Stimulated activated CD8-positive, alpha-beta memory T cell treated with anti-CD3 and anti-CD28 coated beads, Interleukin-15, amount 100 ng/mL, for 24 hours (primary cell): ENCODE measurements at regions not wholly inside any gene's neighbourhood (a gene's known extent, or its start where the extent isn't known, plus 50 kb on each side); places are given as distances from the start of the nearest gene placed in this dataset.

Source experiments
- DNase-seq: peaks from one replicate; pipeline ENCODE4 v3.0.0-alpha.2; 2020; ENCODE audit warnings: low read depth

DNA sequence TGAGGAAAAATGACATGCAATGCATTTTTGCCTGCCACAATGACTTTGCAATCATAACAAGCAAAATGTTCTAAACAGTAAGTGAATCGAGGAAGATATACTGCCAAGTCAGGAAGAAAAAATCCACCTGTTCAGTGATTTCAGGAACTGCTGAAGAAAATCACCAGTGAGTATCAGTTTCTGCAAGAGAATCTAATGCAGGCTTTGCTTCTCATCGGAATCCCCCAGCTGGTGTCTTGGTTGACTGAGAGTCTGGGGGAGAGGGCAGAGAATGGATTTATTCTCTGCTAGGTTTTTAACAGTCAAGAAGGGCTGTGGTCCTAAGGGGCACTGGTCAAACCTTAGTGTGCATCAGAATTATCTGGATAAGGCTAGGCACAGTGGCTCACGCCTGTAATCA is 363.4 kb downstream of the CDH26 start:
- no peak for DNase-seq

DNA sequence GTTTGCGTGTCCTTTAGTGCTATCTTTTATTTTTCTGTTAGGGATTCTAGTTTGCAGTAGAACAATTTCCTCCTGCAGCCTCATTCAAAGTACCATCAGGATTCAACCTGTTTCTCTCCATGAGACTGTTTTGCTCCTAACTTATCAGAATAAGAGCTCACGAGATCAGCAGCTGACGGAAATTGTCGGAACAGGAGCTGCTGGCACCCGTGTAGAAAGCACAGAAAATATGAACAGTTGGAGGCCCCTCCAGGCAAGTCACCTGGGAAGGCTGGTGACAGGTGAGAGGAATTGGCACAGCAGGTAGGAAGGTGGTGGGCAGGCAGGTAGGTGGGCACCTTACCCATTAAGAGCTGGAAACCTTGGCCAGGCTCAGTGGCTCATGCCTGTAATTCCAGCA is 368.6 kb downstream of the CDH26 start:
- DNase-seq = no peak

DNA sequence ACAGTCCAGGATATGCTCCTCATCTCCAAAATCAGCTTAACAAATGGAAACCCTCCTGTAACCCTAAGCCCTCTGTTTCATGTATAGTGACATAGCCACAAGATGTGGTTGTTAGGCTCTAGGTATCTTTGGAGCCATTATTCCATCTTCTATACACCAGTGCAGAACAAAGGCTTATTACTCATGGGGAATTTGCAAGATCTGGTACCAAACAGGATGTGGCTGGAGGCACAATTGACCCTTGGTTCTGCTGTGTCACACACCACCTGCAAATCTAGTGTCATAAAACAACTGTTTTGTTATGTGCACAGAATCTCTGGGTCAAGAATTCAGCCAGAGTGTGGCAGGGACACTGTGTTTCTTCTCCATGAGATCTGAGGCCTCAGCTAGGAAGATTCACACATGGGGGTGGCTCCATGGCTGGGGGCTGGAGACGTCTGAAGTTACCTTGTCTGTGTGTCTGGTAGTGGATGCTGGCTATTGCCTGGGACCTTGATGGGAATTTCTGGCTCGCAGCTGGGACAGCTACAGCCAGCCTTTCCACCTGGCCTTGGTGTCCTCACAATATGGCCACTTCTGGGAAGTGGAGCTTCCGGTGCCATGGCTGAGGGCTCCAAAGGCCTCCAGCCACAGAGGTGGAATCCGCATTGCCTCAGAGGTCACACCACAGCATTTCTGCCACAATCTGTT is 369.9 kb downstream of the CDH26 start:
- DNase-seq = no peak

DNA sequence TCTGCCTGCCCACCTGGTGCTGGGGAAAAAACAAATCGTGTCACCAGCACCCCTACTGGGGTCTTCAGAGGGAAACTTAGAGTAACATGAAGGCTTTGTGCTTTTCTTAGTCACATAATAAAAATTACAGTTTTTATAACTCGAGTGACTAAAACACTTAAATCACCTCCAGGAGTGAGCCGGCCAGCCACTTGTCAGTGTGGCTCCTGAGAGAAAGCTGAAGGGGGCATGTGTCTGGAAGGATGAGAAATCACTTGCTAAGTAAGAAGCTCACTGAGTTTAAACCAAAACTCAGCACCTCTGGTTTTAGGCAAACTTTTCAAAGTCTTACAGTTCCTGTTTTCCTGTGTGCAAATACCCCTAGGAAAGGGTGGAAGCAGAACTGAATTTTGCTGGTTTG is 372.2 kb downstream of the CDH26 start:
- no peak for DNase-seq

DNA sequence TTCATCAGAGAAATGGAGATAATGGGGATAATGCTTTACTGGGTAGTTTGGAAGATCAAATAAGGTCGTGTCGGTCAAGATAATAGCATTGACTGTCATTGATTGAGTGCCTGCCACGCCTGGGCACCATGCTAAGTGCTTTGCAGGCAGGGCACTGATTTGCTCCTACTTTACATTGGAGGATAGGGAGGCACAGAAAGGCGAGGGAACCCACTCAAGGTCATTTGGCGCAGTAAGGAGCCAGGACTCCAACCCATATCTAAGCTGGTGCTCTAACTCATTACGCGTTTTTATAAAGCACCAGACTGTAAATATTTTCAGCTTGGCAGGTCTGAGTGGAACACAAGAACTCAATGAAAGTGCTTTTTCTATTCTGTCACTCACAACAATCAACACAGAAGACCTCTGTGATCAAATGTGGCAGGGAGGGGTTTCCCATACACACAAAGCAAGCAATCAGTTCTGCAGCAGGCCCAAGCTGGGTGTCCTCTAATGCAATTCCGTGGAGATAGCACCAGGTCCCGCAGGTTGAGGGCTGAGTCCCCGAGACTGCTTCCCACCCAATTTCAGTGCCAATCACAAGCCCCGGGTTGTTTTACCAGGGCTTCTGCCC is 373.6 kb downstream of the CDH26 start:
- DNase-seq = no peak

DNA sequence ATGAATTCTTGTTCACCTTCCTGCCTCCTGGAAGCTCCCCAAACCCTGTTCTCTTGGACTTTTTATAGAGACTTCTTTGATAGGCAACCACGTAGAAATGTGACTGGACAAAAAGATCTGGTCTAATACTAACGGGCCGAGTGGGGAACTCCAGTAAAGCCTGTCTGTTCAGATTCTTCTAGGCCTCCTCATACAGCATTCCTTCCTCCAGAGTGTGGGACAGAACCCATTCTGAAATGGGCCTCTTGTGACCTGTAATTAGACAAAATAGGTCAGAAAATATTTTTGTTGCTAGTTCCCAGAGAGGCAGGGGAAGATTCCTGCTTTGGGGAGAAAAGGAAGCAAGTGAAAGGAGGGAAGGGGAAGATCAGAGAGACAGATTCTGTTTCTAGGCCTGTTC is 374.3 kb downstream of the CDH26 start:
- DNase-seq = no peak

DNA sequence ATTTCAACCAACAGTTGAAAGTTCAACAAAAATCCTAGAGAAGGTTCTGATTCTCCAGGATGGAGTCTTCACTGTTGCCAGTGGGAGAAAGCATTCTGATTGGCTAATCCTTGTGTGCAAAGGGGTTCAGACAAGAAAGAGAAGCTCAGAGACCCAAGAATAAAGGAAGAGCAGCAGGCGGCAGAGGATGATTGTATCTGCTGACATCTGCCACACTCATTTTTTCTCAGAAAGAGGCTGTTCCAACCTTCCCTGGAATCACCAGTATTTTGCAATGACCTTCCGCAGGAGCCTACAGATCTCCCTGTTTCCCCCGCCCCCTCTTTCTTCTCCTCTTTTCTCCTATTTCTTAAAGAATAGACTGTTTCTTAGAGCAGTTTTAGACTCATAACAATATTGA is 376.7 kb downstream of the CDH26 start:
- DNase-seq = no peak

DNA sequence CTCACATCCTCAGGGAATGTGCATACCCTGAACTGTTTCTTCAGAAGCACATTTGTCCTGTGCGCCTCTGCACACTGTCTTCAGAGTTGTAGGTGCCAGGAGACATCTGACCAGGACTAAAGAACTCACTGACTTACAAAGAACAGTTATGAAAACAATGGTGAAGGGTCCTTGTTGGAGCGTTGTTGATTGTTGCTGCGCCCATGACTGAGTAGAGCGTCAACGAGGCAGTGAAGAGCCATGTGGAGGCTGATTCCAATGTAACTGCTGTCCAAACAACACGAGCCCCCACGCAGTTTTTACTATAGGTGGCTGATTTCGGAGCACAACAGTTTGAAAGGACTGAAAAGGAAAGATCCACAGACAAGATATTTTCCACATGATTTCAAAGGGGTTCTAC is 380.3 kb downstream of the CDH26 start:
- no peak for DNase-seq

DNA sequence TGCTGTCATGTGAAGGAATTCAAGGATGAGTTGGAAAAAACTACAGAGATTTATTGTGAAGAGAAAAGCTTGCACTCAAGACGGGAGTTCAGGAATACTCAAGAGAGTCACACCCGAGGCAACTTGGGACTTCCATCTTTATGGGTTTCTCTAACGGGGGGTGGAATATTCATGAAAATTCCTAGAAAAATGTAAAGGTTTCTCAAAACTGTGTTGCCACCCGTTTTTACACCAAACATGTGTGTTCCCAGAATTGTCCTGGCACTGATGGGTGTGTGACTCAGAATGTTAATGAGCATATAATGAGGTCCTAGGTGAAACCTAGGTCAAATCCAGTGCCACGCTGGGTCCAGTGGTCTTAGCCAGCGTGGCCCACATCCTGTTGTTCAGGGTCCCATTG is 381.5 kb downstream of the CDH26 start:
- DNase-seq = no peak

DNA sequence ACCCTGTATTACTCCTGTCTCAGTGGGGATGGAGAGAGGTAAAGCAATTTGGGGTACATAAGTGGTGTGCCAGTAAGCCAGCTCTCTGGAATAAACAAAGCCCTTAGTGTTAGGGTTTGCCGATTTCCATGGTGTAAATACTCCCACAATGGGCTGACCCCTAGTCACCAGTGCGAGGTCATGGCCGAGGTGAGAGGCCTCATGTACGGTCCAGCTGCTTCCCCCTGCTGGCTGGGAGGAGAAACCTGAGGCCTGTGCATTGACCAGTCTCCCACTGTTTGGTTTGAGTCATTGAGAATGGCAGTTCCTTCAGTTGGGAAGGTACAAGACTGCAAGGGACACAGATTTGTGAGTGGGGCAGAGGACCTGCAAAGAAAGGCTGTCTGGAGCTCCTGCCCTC is 382.0 kb downstream of the CDH26 start:
- DNase-seq = no peak

DNA sequence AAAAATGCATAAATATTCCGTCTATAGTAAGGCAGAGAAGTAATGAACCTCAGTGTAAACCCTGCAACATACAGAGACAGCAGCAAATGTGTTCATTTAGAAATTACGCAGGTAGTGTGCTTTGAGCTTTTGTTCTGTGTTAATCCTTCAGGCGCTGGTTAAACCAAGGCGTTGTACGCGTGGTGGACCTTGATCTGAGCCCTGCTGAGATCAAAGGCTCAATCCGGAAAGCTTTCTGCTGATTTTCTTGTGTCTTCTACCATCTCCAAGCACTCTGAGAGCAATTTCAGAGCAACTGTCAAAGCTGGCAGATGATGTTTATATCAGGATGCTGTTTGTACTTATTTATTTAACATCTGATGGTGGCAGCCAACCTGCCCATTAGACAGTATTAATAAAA is 382.8 kb downstream of the CDH26 start:
- DNase-seq = no peak

DNA sequence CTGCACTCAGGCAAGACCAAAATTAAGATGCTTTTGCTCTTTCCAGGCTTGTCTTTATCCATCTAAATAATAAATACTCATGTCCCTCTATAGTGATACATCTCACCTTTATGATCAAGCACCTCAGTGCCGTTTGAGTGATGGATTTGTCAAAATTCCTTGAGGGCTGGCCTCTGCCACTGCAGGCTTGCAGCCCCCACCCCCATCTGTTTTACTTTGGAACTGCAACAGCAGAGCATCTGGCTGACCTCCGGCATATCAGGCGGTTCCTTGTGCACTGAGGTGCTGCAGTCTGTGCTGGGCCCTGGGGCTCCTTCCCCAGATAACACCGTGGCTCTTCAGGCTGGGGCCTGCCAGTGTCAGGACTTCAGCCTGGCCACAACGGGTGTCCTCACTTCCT is 386.9 kb downstream of the CDH26 start:
- no peak for DNase-seq

DNA sequence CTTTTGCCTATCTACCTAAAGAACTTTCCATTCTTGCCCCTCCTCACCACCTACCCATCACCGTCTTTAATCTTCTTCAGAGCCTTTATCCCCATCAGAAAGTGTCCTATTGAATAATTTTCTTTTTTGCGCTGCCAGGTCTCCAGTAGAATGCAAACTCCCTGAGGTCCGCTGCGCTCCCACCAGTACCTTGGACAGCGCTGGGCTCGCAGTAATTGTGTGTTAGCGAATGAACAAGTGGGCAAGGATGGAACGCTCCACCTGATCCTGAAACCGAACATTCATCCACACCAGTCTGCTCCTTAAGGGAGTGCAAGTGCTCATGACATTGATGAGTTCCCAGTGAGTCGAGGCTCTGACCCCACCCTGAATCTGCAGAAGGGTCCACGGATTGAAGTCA is 391.2 kb downstream of the CDH26 start:
- DNase-seq = no peak

DNA sequence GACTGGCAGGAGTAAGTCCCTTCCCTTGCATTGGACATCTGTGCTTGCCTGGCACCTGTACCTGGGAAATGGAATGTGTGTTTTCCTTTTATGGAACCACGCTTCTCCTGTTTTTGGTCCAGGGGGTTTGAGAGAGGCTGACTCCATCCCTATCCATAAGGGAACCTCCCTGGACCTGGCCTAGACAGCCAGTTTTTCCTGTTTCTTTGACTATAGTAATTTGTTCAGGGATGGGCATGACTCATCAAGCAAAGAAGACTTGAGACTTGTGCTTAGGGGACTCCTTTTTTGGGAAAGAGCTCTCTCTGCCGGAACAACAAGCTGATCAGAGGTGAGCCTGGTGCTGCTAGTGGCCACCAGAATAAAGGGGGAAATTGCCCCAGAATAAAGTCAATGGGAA is 393.8 kb downstream of the CDH26 start:
- no peak for DNase-seq

DNA sequence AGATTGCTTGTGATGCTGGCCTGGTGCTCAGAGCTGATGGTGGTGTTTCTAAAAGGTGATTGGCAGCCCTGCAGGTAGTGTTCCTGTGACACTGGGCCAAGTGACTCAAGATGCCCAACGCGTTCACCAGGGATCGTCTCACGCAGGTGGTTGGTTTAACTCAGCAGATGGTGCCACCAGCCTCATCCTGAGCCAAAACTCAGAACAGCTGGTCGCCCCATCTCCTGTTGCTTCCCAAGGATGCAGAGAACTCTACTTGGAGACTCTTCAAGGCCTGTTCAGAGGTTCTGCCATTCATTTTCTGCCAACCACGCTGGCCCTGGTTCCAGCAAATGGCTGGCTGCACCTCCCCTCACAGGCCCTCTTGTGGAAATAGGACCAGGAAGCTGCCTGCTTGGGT is 394.4 kb downstream of the CDH26 start:
- DNase-seq = no peak

DNA sequence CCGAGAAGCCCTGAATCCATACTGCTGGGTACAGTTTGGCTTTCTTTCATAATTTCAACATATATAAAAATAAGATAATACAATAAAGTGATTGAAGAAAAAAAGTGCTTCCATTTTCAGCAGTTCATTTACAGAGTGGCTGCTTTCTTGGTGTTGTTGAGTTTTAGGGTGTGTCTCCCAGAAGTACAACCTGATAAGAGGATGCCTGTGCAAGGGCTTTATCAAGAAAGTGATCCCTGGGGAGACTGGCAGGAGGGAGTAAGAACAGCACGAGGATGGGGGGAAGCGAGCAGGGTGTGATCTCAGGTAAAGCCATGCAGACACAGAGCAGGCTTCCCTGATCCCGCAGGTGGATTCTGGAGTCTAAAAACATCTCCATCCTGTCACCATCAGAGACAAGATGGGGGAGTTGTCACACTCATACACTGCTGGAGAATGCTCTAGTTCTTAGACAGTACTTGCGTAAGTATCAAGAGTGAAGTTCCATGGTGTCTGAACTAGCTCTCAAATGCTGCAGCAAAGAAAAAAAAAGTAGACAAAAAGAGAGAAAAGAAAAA is 395.9 kb downstream of the CDH26 start:
- DNase-seq = no peak

DNA sequence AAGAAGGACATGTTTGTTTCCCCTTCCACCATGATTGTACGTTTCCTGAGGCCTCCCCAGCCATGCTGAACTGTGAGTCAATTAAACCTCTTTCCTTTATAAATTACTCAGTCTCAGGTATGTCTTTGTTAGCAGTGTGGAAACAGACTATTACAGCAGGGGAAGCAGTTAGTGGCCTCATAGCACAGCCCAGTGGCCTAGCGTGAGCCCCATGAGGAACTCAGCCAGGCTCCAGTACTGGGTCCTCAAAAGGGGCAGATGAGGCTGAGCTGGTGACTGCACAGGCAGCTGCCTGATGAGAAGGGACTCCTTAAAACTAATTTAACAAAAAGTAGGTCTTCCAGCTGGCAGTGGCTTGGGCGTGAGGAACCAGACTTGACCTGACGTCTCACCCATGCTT is 399.9 kb downstream of the CDH26 start:
- DNase-seq = no peak

DNA sequence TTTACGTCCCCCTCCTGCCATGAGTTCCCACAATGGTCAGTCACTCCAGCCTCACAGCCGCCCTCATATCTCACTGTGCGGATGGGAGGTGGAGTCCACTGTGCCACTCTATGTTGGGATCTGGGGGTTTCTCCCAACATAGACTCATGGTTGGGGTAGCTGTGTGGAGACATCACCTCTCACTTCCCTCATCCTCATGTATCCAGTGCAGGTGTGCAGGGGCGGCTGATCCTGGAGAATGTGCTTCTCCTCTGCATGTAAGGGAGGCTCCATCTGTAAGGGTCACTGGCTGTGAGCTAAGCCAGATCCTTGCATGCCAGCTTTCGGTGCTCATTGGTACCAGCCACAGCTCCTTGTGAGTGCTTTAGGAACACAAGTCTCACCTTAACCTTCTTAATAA is 400.8 kb downstream of the CDH26 start:
- no peak for DNase-seq

DNA sequence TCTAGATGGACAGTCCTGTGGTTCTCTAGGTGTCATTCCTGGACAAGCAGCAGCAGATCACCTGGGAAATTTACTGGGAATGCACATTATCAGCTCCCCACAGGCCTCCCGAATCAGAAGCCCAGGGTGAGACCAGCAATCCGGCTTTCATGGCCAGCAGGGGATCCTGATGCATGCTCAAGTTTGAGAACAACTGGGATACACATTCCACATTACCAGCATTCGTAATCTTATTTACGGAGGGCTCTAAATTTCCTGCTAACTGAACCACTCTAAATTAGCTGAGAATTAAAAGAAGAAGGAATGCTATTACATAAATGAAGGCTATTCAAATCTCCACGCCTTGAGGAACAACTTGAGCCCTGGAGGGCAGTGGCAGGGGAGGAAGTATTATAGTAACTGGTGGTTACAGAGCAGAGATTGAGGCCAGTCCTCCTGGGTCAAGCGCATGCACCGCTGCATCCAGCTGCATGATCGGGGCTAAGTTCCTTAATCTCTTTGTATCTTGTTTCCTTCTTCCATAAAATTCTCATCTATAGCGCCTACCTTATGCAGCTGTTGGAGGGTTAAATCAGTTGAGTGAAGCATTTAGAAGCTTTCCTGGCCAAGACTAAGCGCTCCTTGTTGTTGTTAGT is 403.7 kb downstream of the CDH26 start:
- DNase-seq = no peak

DNA sequence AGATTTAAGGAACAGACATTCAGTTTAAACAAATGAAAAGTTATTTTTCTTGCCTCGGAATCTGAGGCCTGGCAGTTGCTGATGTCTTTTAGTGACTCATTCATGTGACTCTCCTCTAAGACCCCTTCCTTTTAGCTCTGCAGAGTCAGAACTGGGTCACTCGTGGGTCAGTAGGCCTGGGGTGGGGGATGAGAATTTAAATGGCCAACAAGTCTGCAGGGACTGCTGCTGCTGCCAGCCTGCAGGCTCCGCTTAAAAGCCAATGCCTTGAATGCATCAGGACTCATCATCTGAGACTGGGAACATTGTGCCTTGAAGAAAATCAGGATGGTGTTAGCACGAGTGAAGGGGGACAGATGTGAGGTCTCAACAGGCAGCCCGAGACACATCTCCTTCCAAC is 404.3 kb downstream of the CDH26 start:
- DNase-seq = no peak

DNA sequence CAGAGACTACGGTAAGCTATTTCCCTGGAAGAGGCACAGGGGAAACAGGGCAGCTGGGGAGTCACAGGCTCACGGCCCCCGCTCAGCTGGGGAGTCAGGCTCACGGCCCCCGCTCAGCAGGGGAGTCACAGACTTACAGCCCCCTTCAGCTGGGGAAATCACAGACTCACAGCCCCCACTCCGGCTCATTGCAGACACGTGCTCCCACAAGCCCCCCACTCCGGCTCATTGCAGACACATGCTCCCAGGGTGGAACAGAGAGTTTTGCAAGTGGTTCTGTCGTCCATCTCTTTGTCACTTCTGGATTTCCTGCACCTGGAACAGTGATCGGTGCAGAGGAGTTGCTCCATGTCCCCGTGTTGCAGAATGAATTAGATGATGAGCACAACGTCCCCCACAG is 405.5 kb downstream of the CDH26 start:
- no peak for DNase-seq

DNA sequence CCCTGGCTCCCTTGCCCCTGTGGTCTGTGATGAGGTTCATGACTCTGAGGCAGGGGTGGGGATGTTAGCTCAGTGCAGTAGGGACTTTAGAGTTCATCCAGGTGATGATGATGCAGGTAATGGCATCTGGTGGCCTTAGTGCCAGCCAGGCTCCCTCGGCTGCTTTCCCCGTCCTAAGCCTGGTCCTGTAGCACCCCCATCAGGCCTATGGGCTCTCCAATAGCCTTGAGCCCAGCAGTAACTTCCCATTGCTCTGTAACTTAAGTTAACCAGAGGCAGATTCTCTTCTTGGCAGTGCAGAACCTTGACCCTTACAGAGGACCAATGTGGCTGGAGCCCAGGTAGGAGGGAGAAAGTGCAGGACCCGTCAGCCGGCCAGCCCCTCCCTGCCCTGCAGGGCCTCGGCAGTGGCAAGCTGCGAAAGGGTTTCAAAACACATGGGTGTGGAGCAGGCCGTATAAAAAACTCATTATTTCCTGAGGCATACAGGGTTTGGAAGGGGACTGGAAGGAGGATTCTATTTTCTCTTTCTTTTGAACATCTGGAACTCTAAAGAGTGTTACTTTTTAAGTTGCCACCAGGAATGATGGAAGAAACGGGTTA is 406.9 kb downstream of the CDH26 start:
- no peak for DNase-seq

DNA sequence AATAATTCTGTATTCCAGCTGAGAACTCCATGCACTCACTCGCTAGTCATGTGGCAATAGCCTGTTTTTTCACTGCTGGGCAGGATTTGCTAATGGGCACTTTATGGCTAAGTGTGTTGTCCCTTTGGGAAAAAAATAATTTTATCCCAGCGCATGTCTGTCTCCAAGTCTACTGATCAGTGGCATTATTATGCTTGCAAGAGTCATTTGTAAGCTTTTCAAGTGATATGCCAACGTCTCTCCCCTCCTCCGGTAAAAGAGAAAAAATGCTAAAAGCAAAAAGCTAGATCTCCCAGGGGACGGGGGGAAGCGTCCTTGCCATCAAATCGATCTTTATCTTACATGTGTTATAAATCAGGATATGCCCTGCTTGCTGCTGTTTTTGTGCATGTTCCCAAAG is 407.7 kb downstream of the CDH26 start:
- DNase-seq = no peak
